ENCODE measurements at regions not wholly inside any gene's neighbourhood (a gene's known extent, or its start where the extent isn't known, plus 50 kb on each side); places are given as distances from the start of the nearest gene placed in this dataset.

DNA sequence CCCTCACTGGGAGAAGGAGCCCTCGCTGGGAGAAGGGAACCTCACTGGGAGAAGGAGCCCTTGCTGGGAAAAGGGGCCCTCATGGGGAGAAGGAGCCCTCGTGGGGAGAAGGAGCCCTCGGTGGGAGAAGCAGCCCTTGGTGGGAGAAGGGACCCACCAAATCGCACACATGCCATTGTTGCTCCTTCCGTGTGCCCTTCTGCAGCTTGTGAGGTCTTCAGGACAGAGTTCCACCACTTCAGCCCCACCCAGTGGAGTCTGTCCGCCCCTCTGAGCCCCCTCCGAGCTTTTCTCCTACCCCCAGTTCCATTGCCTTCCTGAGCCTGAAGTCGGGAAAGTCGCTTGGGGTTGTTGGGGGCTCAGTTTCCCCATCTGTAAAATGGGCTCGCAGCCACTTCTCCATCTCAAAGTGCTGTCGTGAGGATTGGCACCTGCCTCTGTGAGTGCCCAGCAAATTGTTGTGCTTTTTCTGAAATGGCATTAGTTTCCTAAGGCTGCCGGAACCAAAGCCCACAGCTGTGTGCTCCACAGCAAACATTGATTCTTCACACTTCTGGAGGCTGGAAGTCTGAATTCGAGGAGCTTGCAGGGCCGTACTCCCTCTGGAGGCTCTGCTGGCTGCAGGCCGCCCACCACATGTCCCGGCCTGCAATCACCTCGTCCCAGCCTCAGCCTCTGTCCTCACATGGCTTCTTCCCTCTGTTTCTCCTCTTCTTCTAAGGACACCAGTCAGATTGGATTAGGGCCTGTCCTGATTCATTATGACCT, 124.7 kb upstream of the PMEPA1 start:
- H3K27me3 Mint-ChIP-seq = peaks cover 4% of the 10 kb centered on the region
- CTCF ChIA-PET = no interaction called here
- H3K4me3 Mint-ChIP-seq = no peak overlapping the region
- no peaks in the 10 kb centered on the region for H3K4me1 Mint-ChIP-seq
- no peak for DNase-seq
- H3K36me3 Mint-ChIP-seq = no peaks in the 10 kb centered on the region
- no peak overlapping the region for H3K27ac Mint-ChIP-seq
- H3K9me3 Mint-ChIP-seq = no peaks in the 10 kb centered on the region

GRCh38 chr20:57831993-57832585, 122.3 kb upstream of the PMEPA1 start:
- H3K9me3 Mint-ChIP-seq = no peaks in the 10 kb centered on the region
- peaks cover 4% of the 10 kb centered on the region for H3K27me3 Mint-ChIP-seq
- CTCF ChIA-PET = no interaction called here
- H3K27ac Mint-ChIP-seq = no peak overlapping the region
- H3K4me1 Mint-ChIP-seq = no peaks in the 10 kb centered on the region
- no peak for DNase-seq
- H3K36me3 Mint-ChIP-seq = no peaks in the 10 kb centered on the region
- no peak overlapping the region for H3K4me3 Mint-ChIP-seq

- H3K4me3 Mint-ChIP-seq = no peak overlapping the region
- H3K27me3 Mint-ChIP-seq = peaks cover 4% of the 10 kb centered on the region
- no peaks in the 10 kb centered on the region for H3K36me3 Mint-ChIP-seq
- no peaks in the 10 kb centered on the region for H3K9me3 Mint-ChIP-seq
- no peaks in the 10 kb centered on the region for H3K4me1 Mint-ChIP-seq
- H3K27ac Mint-ChIP-seq = no peak overlapping the region
- CTCF ChIA-PET = no interaction called here
- no peak for DNase-seq
These were observed 121.6 kb upstream of the PMEPA1 start for GRCh38 chr20:57831326-57831992.

DNA sequence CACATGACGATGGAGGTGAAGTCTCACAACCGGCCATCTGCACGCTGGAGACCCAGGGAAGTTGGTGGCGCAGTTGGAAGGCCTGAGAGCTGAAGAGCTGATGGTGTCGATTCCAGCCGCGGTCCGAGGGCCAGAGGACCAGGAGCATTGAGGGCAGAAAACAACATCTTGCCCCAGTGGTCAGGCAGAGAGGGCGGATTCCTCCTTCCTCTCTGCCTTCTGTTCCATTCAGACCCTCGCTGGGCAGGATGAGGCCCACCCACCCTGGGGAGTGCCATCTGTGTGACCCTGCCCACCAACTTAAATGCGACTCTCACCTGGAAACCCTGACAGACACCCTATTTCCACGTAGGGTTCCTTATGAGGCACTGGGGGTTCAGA, 120.7 kb upstream of the PMEPA1 start:
- CTCF ChIA-PET = no interaction called here
- Mint-ChIP-seq H3K27me3 (peaks cover 4% of the 10 kb centered on the region), H3K4me1 (no peaks in the 10 kb centered on the region), H3K4me3 (no peak overlapping the region), H3K36me3 (no peaks in the 10 kb centered on the region), H3K27ac (no peak overlapping the region), H3K9me3 (no peaks in the 10 kb centered on the region)
- no peak for DNase-seq

DNA sequence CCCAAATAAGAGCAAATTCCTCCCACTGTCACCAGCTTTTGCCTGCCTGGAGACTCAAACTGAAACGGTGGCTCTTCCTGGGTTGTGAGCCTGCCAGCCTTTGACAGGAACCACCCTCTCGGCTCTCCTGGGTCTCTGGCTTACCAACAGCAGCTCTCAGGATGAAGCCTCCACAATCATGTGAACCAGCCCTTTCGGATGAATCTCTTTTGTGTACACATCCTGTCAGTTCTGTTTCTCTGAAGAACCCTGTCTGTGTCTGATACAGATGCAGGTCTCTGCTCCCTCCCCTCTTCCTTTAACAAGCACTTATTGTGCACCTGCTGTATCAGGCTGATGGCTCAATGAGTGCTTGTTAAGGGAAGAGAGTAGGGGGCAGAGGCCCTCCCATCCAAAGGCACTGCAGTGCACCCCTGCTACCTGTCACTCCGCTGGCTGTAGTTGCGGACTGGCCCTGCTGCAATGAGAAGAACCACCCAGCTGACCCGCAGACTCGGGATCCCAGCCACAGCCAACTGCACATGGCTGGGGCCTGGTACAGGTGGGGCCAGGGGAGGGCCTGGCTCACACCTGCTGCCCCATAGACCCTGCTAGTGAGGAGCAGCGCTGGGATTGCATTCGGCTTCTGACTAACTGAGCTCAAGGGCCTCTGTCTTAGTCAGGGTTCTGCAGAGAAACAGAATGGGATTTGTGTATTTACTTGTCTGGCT, 120.1 kb upstream of the PMEPA1 start:
- Mint-ChIP-seq H3K4me1 (no peaks in the 10 kb centered on the region), H3K27me3 (peaks cover 4% of the 10 kb centered on the region), H3K4me3 (no peak overlapping the region), H3K27ac (no peak overlapping the region), H3K36me3 (no peaks in the 10 kb centered on the region), H3K9me3 (no peaks in the 10 kb centered on the region)
- CTCF ChIA-PET = no interaction called here
- DNase-seq = no peak

GRCh38 chr20:57829336-57829735, 119.5 kb upstream of the PMEPA1 start:
- no peaks in the 10 kb centered on the region for H3K27me3 Mint-ChIP-seq
- no peak overlapping the region for H3K4me3 Mint-ChIP-seq
- no peaks in the 10 kb centered on the region for H3K36me3 Mint-ChIP-seq
- no peaks in the 10 kb centered on the region for H3K9me3 Mint-ChIP-seq
- no peaks in the 10 kb centered on the region for H3K4me1 Mint-ChIP-seq
- H3K27ac Mint-ChIP-seq = no peak overlapping the region
- CTCF ChIA-PET = no interaction called here
- no peak for DNase-seq

- no peaks in the 10 kb centered on the region for H3K36me3 Mint-ChIP-seq
- CTCF ChIA-PET = no interaction called here
- H3K27me3 Mint-ChIP-seq = no peaks in the 10 kb centered on the region
- no peaks in the 10 kb centered on the region for H3K4me1 Mint-ChIP-seq
- no peaks in the 10 kb centered on the region for H3K9me3 Mint-ChIP-seq
- no peak overlapping the region for H3K27ac Mint-ChIP-seq
- no peak for DNase-seq
- H3K4me3 Mint-ChIP-seq = no peak overlapping the region
These were observed 118.9 kb upstream of the PMEPA1 start for GRCh38 chr20:57828696-57829095.

DNA sequence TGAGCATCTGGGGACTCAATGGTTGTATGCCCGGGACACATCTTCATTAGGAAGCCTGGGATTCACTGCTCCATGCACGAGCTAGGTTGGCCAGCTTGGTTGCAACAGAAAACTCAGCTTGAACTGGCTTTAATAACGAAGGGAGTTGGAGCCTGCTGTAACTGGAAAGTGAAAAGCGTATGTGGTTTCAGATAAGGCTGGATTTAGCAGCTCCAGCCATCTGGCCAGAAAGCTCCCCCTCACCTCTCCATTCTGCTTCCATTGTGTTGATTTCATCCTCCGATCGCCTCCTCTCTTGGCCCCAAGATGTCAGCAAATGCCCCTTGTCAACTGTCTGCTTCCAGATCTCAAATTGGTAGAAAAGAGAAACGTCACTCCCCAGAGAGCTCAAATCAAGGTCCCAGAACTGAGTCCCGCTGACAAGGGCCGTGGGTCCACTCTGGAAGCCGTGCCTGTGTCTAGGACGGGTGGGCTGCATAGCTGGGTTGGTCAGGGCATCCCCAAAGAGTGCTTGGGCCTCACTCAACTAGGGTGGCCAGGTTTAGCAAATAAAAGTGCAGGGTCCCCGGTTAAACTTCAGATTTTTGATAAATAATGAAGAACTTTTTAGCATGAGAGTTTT, 117.0 kb upstream of the PMEPA1 start:
- DNase-seq = no peak
- CTCF ChIA-PET = interaction anchor here (1.2 kb wide), 1 partner anchor 171 kb away, joined by 3 read pairs; no protein-coding TSS in a partner anchor
- Mint-ChIP-seq H3K9me3 (no peaks in the 10 kb centered on the region), H3K4me3 (no peak overlapping the region), H3K27ac (no peak overlapping the region), H3K36me3 (no peaks in the 10 kb centered on the region), H3K4me1 (no peaks in the 10 kb centered on the region), H3K27me3 (peaks cover 4% of the 10 kb centered on the region)

GRCh38 chr20:57824909-57825308, 115.1 kb upstream of the PMEPA1 start:
- Mint-ChIP-seq H3K36me3 (no peaks in the 10 kb centered on the region), H3K27me3 (peaks cover 11% of the 10 kb centered on the region), H3K4me1 (no peaks in the 10 kb centered on the region), H3K4me3 (no peak overlapping the region), H3K27ac (no peak overlapping the region), H3K9me3 (no peaks in the 10 kb centered on the region)
- CTCF ChIA-PET = no interaction called here
- DNase-seq = no peak

- Mint-ChIP-seq H3K36me3 (no peaks in the 10 kb centered on the region), H3K4me1 (no peaks in the 10 kb centered on the region), H3K27ac (no peak overlapping the region), H3K9me3 (no peaks in the 10 kb centered on the region), H3K27me3 (peaks cover 23% of the 10 kb centered on the region), H3K4me3 (no peak overlapping the region)
- no peak for DNase-seq
- CTCF ChIA-PET = no interaction called here
These were observed 112.1 kb upstream of the PMEPA1 start for GRCh38 chr20:57821935-57822334.

- H3K36me3 Mint-ChIP-seq = no peaks in the 10 kb centered on the region
- DNase-seq = no peak
- H3K27ac Mint-ChIP-seq = no peak overlapping the region
- H3K4me1 Mint-ChIP-seq = no peaks in the 10 kb centered on the region
- peaks cover 30% of the 10 kb centered on the region for H3K27me3 Mint-ChIP-seq
- CTCF ChIA-PET = no interaction called here
- no peaks in the 10 kb centered on the region for H3K9me3 Mint-ChIP-seq
- H3K4me3 Mint-ChIP-seq = no peak overlapping the region
These were observed 110.0 kb upstream of the PMEPA1 start for GRCh38 chr20:57819691-57820380.

- H3K27ac Mint-ChIP-seq = no peak overlapping the region
- H3K4me3 Mint-ChIP-seq = no peak overlapping the region
- peaks cover 35% of the 10 kb centered on the region for H3K27me3 Mint-ChIP-seq
- H3K9me3 Mint-ChIP-seq = no peaks in the 10 kb centered on the region
- DNase-seq = no peak
- H3K4me1 Mint-ChIP-seq = no peaks in the 10 kb centered on the region
- H3K36me3 Mint-ChIP-seq = no peaks in the 10 kb centered on the region
- CTCF ChIA-PET = no interaction called here
These were observed 109.5 kb upstream of the PMEPA1 start for GRCh38 chr20:57819291-57819690.

DNA sequence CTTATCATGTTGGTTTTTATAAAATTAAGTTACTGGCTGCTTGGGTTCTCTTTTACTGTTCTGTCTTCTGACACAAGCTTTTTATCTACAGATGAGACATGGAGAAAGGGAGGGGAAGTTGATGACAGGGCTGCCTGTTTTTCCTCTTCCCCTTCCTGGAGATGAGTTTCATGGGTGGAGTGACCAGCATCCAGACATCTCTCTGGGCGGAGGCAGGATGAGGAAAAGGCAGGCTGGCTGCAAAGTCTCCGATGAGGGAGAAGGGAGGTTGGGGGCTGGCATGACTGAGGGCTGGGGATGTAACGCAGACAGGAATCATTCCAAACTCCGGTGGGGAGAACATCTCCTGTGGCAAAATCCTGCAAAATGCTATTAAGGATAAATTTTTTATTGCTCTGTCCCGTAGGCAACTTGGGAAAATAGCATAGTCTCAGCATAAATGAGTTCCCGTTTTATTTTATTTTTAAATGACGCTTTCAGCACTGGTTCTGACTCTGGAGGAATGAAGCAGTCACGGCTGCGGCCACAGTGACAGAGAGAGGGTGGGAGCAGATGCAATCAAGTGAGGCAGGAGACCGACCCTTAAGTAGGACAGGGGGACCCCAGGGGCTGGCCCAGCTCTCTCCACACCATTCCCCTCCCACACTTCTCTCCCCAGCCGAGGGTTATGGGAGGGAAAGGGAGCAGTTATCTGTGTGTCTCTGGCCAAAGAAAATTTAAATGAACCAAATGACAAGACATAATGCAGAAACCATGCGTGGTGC, 108.8 kb upstream of the PMEPA1 start:
- peaks cover 36% of the 10 kb centered on the region for H3K27me3 Mint-ChIP-seq
- CTCF ChIA-PET = no interaction called here

More for the DNA sequence above, 108.8 kb upstream of the PMEPA1 start:
- no peak overlapping the region for H3K27ac Mint-ChIP-seq
- H3K36me3 Mint-ChIP-seq = no peaks in the 10 kb centered on the region
- DNase-seq = no peak
- no peak overlapping the region for H3K4me3 Mint-ChIP-seq
- no peaks in the 10 kb centered on the region for H3K9me3 Mint-ChIP-seq
- no peaks in the 10 kb centered on the region for H3K4me1 Mint-ChIP-seq
